SK-N-SH treated with all-trans-retinoic acid at 6 μM for 48 hours (cell line): ENCODE measurements at regions not wholly inside any gene's neighbourhood (a gene's known extent, or its start where the extent isn't known, plus 50 kb on each side); places are given as distances from the start of the nearest gene placed in this dataset.

Experiments used
- ATAC-seq: fragments of 200-7000 bp; cut with Tn5 transposase; 3 replicates; pipeline ENCODE4 v1.9.1; 2020; ENCODE audit warnings: mild to moderate bottlenecking, moderate library complexity
- ARNTL ChIP-seq: fragments of 450-650 bp; formaldehyde crosslinking; IDR thresholded peaks from 2 replicates; pipeline ENCODE4 v1.5.0; 2020; ENCODE audit warnings: low read depth, mild to moderate bottlenecking, moderate library complexity, borderline replicate concordance
- BACH2 ChIP-seq: fragments of 250-450 bp; sonication (Bioruptor Pico); IDR thresholded peaks from 2 replicates; pipeline ENCODE4 v1.9.0; 2021; ENCODE audit warnings: mild to moderate bottlenecking, borderline replicate concordance
- CREB5 ChIP-seq: fragments of 250-450 bp; sonication (Bioruptor Pico); IDR thresholded peaks from 2 replicates; pipeline ENCODE4 v1.5.1; 2020; ENCODE audit warnings: low read depth, mild to moderate bottlenecking, moderate library complexity
- CSDC2 ChIP-seq: fragments of 250-450 bp; sonication (Bioruptor Pico); IDR thresholded peaks from 2 replicates; pipeline ENCODE4 v1.5.0; 2020; ENCODE audit warnings: mild to moderate bottlenecking, moderate library complexity
- CSRNP3 ChIP-seq: fragments of 250-450 bp; sonication (Bioruptor Pico); IDR thresholded peaks from 2 replicates; pipeline ENCODE4 v1.5.1; 2021; ENCODE audit warnings: mild to moderate bottlenecking, moderate library complexity
- ESRRG ChIP-seq: fragments of 250-450 bp; sonication (Bioruptor Pico); IDR thresholded peaks from 2 replicates; pipeline ENCODE4 v1.6.1; 2021; ENCODE audit warnings: mild to moderate bottlenecking
- GLIS3 ChIP-seq: fragments of 250-450 bp; sonication (Bioruptor Pico); IDR thresholded peaks from 2 replicates; pipeline ENCODE4 v1.5.0; 2020; ENCODE audit warnings: mild to moderate bottlenecking, moderate library complexity
- ISL1 ChIP-seq: fragments of 250-450 bp; sonication (Bioruptor Pico); IDR thresholded peaks from 2 replicates; pipeline ENCODE4 v2.1.2; 2022; ENCODE audit warnings: mild to moderate bottlenecking, moderate library complexity
- OSR1 ChIP-seq: fragments of 250-450 bp; sonication (Bioruptor Pico); IDR thresholded peaks from 2 replicates; pipeline ENCODE4 v1.8.0; 2022; ENCODE audit warnings: moderate library complexity, mild to moderate bottlenecking, inconsistent platforms
- PATZ1 ChIP-seq: fragments of 250-450 bp; sonication (Bioruptor Pico); IDR thresholded peaks from 2 replicates; pipeline ENCODE4 v1.8.0; 2020; ENCODE audit warnings: mild to moderate bottlenecking, moderate library complexity, borderline replicate concordance
- POU6F1 ChIP-seq: fragments of 250-450 bp; sonication (Bioruptor Pico); IDR thresholded peaks from 2 replicates; pipeline ENCODE4 v1.8.0; 2021; ENCODE audit warnings: low read depth, mild to moderate bottlenecking, moderate library complexity, borderline replicate concordance
- PPARA ChIP-seq: fragments of 250-450 bp; sonication (Bioruptor Pico); IDR thresholded peaks from 2 replicates; pipeline ENCODE4 v1.5.0; 2020; ENCODE audit warnings: mild to moderate bottlenecking, borderline replicate concordance
- RARB ChIP-seq: fragments of 250-450 bp; sonication (Bioruptor Pico); IDR thresholded peaks from 2 replicates; pipeline ENCODE4 v1.8.0; 2021; ENCODE audit warnings: mild to moderate bottlenecking, moderate library complexity
- SNAI2 ChIP-seq: fragments of 250-450 bp; sonication (Bioruptor Pico); IDR thresholded peaks from 2 replicates; pipeline ENCODE4 v1.5.0; 2020; ENCODE audit warnings: mild to moderate bottlenecking, moderate library complexity
- TCF4 ChIP-seq: fragments of 250-450 bp; sonication (Bioruptor Pico); IDR thresholded peaks from 2 replicates; pipeline ENCODE4 v1.8.0; 2021; ENCODE audit warnings: mild to moderate bottlenecking, moderate library complexity, borderline replicate concordance
- TOX ChIP-seq: fragments of 250-450 bp; sonication (Bioruptor Pico); IDR thresholded peaks from 2 replicates; pipeline ENCODE4 v1.8.0; 2021; ENCODE audit warnings: mild to moderate bottlenecking, moderate library complexity, borderline replicate concordance
- ZC3H10 ChIP-seq: fragments of 250-450 bp; sonication (Bioruptor Pico); IDR thresholded peaks from 2 replicates; pipeline ENCODE4 v1.5.1; 2021; ENCODE audit warnings: mild to moderate bottlenecking, moderate library complexity
- ZFP3 ChIP-seq: fragments of 250-450 bp; sonication (Bioruptor Pico); IDR thresholded peaks from 2 replicates; pipeline ENCODE4 v1.5.0; 2020; ENCODE audit warnings: mild to moderate bottlenecking, moderate library complexity
- ZFP30 ChIP-seq: fragments of 450-650 bp; formaldehyde crosslinking; IDR thresholded peaks from 2 replicates; pipeline ENCODE4 v1.5.0; 2022; ENCODE audit warnings: mild to moderate bottlenecking, moderate library complexity
- ZNF565 ChIP-seq: fragments of 450-650 bp; formaldehyde crosslinking; conservative IDR thresholded peaks from 2 replicates; pipeline ENCODE4 v1.5.0; 2020; ENCODE audit warnings: low read depth, mild to moderate bottlenecking, moderate library complexity
- ZNF70 ChIP-seq: fragments of 450-650 bp; formaldehyde crosslinking; IDR thresholded peaks from 2 replicates; pipeline ENCODE4 v1.5.0; 2020; ENCODE audit warnings: mild to moderate bottlenecking, moderate library complexity
- ZNF8 ChIP-seq: fragments of 450-650 bp; formaldehyde crosslinking; IDR thresholded peaks from 2 replicates; pipeline ENCODE4 v1.5.0; 2020; ENCODE audit warnings: mild to moderate bottlenecking, moderate library complexity

- TF ChIP-seq SNAI2 (CRISPR knock-in tag) (no peak), CSDC2 (CRISPR knock-in tag) (no peak), GLIS3 (CRISPR knock-in tag) (no peak), TOX (CRISPR knock-in tag) (no peak), ZNF8 (CRISPR knock-in tag) (no peak), ISL1 (CRISPR knock-in tag) (no peak), OSR1 (CRISPR knock-in tag) (no peak), ZNF565 (no peak), ARNTL (CRISPR knock-in tag) (no peak), BACH2 (CRISPR knock-in tag) (no peak), ZC3H10 (CRISPR knock-in tag) (no peak), ZFP3 (CRISPR knock-in tag) (no peak), PATZ1 (CRISPR knock-in tag) (no peak), RARB (CRISPR knock-in tag) (no peak), CSRNP3 (no peak), ZNF70 (no peak), PPARA (no peak), CREB5 (CRISPR knock-in tag) (no peak), ESRRG (no peak), TCF4 (CRISPR knock-in tag) (no peak)
- no peak for ATAC-seq
These were observed 96.0 kb upstream of the RAB12 start for GRCh38 chr18:8513249-8513648.

GRCh38 chr18:8514409-8514808 lies 94.8 kb upstream of the RAB12 start:
- TF ChIP-seq TOX (CRISPR knock-in tag) = no peak
- TF ChIP-seq ZNF565 = no peak
- no peak for TF ChIP-seq ZFP30 (CRISPR knock-in tag)
- TF ChIP-seq SNAI2 (CRISPR knock-in tag) = no peak
- TF ChIP-seq ISL1 (CRISPR knock-in tag) = no peak
- no peak for TF ChIP-seq PPARA
- ATAC-seq = no peak

GRCh38 chr18:8515142-8515865 lies 93.9 kb upstream of the RAB12 start:
- ATAC-seq = no peak
- no peak for TF ChIP-seq POU6F1 (CRISPR knock-in tag)
- TF ChIP-seq CREB5 (CRISPR knock-in tag) = no peak
- TF ChIP-seq ESRRG = no peak
- TF ChIP-seq OSR1 (CRISPR knock-in tag) = no peak
- no peak for TF ChIP-seq PPARA
- no peak for TF ChIP-seq ZFP3 (CRISPR knock-in tag)
- TF ChIP-seq RARB (CRISPR knock-in tag) = no peak
- no peak for TF ChIP-seq ARNTL (CRISPR knock-in tag)
